ENCODE measurements at regions not wholly inside any gene's neighbourhood (a gene's known extent, or its start where the extent isn't known, plus 50 kb on each side); places are given as distances from the start of the nearest gene placed in this dataset.

DNA sequence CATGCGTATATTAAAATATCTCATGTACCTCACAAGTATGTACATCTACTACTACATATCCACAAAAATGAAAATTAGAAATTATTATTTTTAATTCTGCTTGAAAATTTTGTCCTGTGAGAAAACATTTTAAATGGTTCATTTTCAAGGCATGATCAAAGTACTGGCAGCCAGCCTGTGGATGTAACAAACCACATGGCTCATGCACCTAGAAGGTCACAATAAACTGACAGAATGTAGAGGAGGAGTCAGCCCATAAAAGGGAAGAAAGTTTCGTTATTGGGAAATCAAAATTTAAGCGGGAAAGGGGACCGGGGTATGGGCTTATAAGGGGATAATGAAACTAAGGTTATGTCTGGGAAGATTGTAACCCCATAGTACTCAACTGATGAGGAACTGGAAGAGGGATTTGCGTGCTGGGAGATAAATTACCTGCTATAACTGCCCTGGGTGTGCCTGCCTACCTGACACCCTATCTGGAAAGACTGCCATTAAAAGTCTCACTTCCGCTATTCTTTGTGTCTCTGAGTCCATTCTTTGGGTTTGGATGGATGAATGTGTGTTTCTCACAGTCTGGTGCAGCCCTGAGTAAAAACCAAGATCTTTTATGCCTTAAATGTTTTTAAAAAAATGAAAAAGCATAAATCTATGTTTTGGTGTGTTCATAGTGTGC lies 62.2 kb upstream of the PCED1B start:
- H3K4me3 ChIP-seq (ENCODE audit: low read depth, low read length) = no peak overlapping the region
- POLR2A ChIA-PET = no interaction called here

DNA sequence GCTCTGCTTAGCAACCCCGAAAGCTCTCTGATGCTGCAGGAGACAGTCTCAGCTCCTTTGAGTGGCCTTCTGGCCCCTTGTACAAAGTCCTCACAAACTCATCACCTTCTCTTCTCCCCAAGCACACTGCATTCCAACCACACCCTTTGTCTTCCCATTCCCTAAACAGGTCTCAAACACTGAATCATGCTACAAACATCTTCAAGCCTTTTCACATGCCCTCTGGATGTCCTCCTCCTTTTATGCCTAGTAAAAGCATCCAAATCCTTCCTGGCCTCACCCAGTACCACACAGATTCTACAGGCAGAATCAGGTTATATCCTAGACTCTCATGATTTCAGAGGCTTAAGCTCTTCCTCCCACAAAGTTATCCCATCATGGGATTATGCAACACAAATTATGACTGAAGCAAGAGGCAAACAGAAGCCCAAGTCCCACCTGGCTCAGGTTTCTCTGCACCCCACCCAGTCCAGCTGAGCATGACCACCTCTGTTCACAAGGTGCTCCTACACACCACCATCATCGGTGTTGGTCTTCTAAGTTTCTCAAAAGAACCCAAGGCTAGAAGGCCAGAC lies 61.4 kb upstream of the PCED1B start:
- no peak overlapping the region for H3K27ac ChIP-seq (ENCODE audit: low read depth, low read length)
- H3K9me3 ChIP-seq (ENCODE audit: control insufficient read depth, insufficient read depth, low read length) = no peaks in the 10 kb centered on the region
- ChIA-PET POLR2A (no interaction called here), CTCF (interaction anchor here (0.7 to 1.0 kb wide), 2 partner anchors 543 to 893 kb away, joined by 3 to 5 read pairs; no protein-coding TSS in a partner anchor)
- DNase-seq (ENCODE audit: low read depth, low spot score) = no peak
- no peaks in the 10 kb centered on the region for H3K27me3 ChIP-seq (ENCODE audit: control insufficient read depth, insufficient read depth, low read length)
- H3K4me3 ChIP-seq (ENCODE audit: low read depth, low read length) = no peak overlapping the region
- TF ChIP-seq, protein P1, sequence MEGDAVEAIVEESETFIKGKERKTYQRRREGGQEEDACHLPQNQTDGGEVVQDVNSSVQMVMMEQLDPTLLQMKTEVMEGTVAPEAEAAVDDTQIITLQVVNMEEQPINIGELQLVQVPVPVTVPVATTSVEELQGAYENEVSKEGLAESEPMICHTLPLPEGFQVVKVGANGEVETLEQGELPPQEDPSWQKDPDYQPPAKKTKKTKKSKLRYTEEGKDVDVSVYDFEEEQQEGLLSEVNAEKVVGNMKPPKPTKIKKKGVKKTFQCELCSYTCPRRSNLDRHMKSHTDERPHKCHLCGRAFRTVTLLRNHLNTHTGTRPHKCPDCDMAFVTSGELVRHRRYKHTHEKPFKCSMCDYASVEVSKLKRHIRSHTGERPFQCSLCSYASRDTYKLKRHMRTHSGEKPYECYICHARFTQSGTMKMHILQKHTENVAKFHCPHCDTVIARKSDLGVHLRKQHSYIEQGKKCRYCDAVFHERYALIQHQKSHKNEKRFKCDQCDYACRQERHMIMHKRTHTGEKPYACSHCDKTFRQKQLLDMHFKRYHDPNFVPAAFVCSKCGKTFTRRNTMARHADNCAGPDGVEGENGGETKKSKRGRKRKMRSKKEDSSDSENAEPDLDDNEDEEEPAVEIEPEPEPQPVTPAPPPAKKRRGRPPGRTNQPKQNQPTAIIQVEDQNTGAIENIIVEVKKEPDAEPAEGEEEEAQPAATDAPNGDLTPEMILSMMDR (IDR thresholded peaks at IDR 0.05; ENCODE audit: low read depth, low read length) = no peak

More for the DNA sequence above, 62.2 kb upstream of the PCED1B start:
- Histone ChIP-seq H3K27ac (ENCODE audit: low read depth, low read length) (no peak overlapping the region), H3K9me3 (ENCODE audit: control insufficient read depth, insufficient read depth, low read length) (no peaks in the 10 kb centered on the region), H3K27me3 (ENCODE audit: control insufficient read depth, insufficient read depth, low read length) (no peaks in the 10 kb centered on the region)
- CTCF ChIA-PET = interaction anchor here (0.7 to 1.0 kb wide), 2 partner anchors 542 to 892 kb away, joined by 3 to 5 read pairs; no protein-coding TSS in a partner anchor
- DNase-seq (ENCODE audit: low read depth, low spot score) = no peak
- TF ChIP-seq, protein P1 (IDR thresholded peaks at IDR 0.05; ENCODE audit: low read depth, low read length) = no peak

DNA sequence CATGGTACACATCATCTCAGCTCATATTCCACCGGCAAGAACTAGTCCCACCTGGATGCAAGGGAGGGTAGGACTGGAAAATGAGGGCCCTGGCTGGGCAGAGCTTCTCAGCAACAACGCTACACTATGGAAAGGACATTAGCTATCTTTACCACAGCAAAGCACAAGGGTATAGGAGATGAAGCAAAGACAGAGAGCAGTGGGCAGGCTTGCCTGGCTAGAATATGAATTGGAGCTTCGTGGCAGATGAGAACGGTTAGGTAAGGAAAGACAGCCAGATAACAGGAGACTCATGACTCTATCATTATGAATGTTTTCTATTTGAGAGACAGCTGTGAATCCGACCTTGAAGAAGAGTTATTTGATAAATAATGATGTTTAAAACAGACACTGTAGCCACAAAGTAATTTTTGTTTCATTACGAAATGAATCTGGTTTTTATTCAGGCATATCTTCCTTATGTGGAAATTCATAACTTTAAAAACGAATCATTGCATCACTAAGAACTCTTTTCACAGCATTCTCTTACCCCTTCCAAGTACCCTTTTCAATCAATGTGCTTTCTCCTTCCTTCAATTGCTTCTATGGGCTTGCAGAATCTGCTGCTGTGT lies 59.1 kb upstream of the PCED1B start:
- no peaks in the 10 kb centered on the region for H3K9me3 ChIP-seq (ENCODE audit: control insufficient read depth, insufficient read depth, low read length)
- TF ChIP-seq, protein P1 (IDR thresholded peaks at IDR 0.05; ENCODE audit: low read depth, low read length) = no peak
- CTCF ChIA-PET = interaction anchor here (0.9 to 3.4 kb wide), 12 partner anchors 10 to 949 kb away, joined by 3 to 55 read pairs (median 5); no protein-coding TSS in a partner anchor
- POLR2A ChIA-PET = no interaction called here
- H3K27ac ChIP-seq (ENCODE audit: low read depth, low read length) = no peak overlapping the region
- no peaks in the 10 kb centered on the region for H3K27me3 ChIP-seq (ENCODE audit: control insufficient read depth, insufficient read depth, low read length)
- H3K4me3 ChIP-seq (ENCODE audit: low read depth, low read length) = no peak overlapping the region
- no peak for DNase-seq (ENCODE audit: low read depth, low spot score)

DNA sequence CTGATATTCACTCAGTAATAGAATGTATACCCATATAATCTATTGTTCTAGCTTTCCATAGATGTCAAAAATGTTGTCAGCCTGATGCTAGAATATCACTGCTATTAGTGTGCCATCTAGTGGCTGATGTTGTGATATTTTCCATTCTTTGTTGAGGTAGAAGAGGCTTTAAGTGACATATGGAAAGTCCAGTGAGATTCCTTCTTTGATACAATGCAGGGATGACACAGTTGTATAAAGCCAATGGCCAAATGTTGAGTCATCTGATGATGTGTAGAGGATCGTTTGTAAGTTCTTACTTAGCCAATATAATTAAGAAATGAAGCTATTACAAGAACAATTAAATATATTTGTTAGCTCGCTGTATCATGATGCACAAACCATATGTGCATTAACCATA lies 58.1 kb upstream of the PCED1B start:
- no peaks in the 10 kb centered on the region for H3K9me3 ChIP-seq (ENCODE audit: control insufficient read depth, insufficient read depth, low read length)
- TF ChIP-seq, protein P1 (IDR thresholded peaks at IDR 0.05; ENCODE audit: low read depth, low read length) = peak; percentile 66
- DNase-seq (ENCODE audit: low read depth, low spot score) = peak; percentile 68
- H3K27me3 ChIP-seq (ENCODE audit: control insufficient read depth, insufficient read depth, low read length) = no peaks in the 10 kb centered on the region
- ChIA-PET CTCF (interaction anchor here (0.6 to 4.3 kb wide), 62 partner anchors 9 to 1032 kb away, joined by 3 to 55 read pairs (median 3); no protein-coding TSS in a partner anchor), POLR2A (interaction anchor here (0.9 kb wide), 1 partner anchor 634 kb away, joined by 3 read pairs; no protein-coding TSS in a partner anchor)
- no peak overlapping the region for H3K4me3 ChIP-seq (ENCODE audit: low read depth, low read length)
- H3K27ac ChIP-seq (ENCODE audit: low read depth, low read length) = no peak overlapping the region

DNA sequence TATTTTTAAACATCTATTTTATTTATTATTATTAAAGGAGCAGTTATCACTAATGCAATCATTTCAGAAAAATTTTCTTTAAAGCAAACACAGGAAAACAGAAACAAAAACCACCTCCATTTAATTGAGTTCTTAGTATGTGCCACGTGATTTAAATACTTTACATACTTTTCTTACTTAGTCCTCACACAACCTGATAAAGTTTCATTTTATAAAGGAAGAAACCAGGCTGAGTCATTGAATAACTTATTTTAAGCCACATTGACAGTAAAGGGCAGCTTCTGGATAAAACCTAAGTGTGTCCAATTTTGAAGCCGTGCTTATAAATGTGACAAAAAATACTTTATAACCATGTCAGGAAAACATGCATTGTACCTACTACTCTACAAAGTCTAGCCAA lies 57.1 kb upstream of the PCED1B start:
- H3K4me3 ChIP-seq (ENCODE audit: low read depth, low read length) = no peak overlapping the region
- DNase-seq (ENCODE audit: low read depth, low spot score) = no peak
- no peaks in the 10 kb centered on the region for H3K9me3 ChIP-seq (ENCODE audit: control insufficient read depth, insufficient read depth, low read length)
- no peaks in the 10 kb centered on the region for H3K27me3 ChIP-seq (ENCODE audit: control insufficient read depth, insufficient read depth, low read length)
- TF ChIP-seq, protein P1 (IDR thresholded peaks at IDR 0.05; ENCODE audit: low read depth, low read length) = no peak
- POLR2A ChIA-PET = no interaction called here
- H3K27ac ChIP-seq (ENCODE audit: low read depth, low read length) = no peak overlapping the region
- CTCF ChIA-PET = interaction anchor here (0.8 to 4.3 kb wide), 21 partner anchors 11 to 1033 kb away, joined by 3 to 55 read pairs (median 4); no protein-coding TSS in a partner anchor
